PC-9 (cell line): ENCODE measurements at regions not wholly inside any gene's neighbourhood (a gene's known extent, or its start where the extent isn't known, plus 50 kb on each side); places are given as distances from the start of the nearest gene placed in this dataset.

Source experiments
- BruUV-seq: library from RNA; stranded (reverse); fragments of 400-500 nt; replicated peaks from 2 replicates; lab custom pipeline; 2021; lab: Mats Ljungman, UMichigan
- CTCF ChIA-PET: fragments of 300-600 bp; sonication (Branson Sonifier 250); formaldehyde crosslinking; loops from one replicate; lab custom pipeline; 2022; ENCODE audit warnings: antibody characterized with exemption; lab: Charles Lee
- POLR2A ChIA-PET: fragments of 300-600 bp; sonication (Branson Sonifier 250); formaldehyde crosslinking; loops from one replicate; lab custom pipeline; 2022; ENCODE audit warnings: antibody characterized with exemption; ENCODE audit not compliant: unreplicated experiment; lab: Charles Lee
- DNase-seq, 2 experiments: peaks; one replicate each; pipeline versions ENCODE4 v3.0.0 to v3.0.0-alpha.2; 2015 to 2022; ENCODE audit warnings: mixed read lengths in 1 of 2
- H2AFZ ChIP-seq: fragments of 200-600 bp; sonication (generic); 2 replicates; pipeline ENCODE4 v1.8.1; 2017; ENCODE audit warnings: antibody characterized with exemption
- H3F3A ChIP-seq: fragments of 200-600 bp; sonication (generic); 2 replicates; pipeline ENCODE4 v1.8.1; 2017; ENCODE audit warnings: antibody characterized with exemption, mild to moderate bottlenecking, low read depth; ENCODE audit not compliant: insufficient read depth
- H3K27ac ChIP-seq: fragments of 200-600 bp; sonication (generic); 2 replicates; pipeline ENCODE4 v1.6.1; 2016; ENCODE audit warnings: mixed run types
- H3K27me3 ChIP-seq: fragments of 200-600 bp; sonication (generic); 2 replicates; pipeline ENCODE4 v1.6.1; 2016; ENCODE audit warnings: low read depth, mixed run types; ENCODE audit not compliant: insufficient read depth
- H3K36me3 ChIP-seq: fragments of 200-600 bp; sonication (generic); 2 replicates; pipeline ENCODE4 v1.6.1; 2016; ENCODE audit warnings: low read depth, mixed run types
- H3K4me1 ChIP-seq: fragments of 200-600 bp; sonication (generic); replicated peaks from 2 replicates; pipeline ENCODE4 v1.6.1; 2016; ENCODE audit warnings: mixed run types; ENCODE audit not compliant: insufficient read depth
- H3K4me2 ChIP-seq: fragments of 200-600 bp; sonication (generic); 2 replicates; pipeline ENCODE4 v1.6.1; 2017; ENCODE audit warnings: mixed run types
- H3K4me3 ChIP-seq: fragments of 200-600 bp; sonication (generic); 2 replicates; pipeline ENCODE4 v1.6.1; 2016; ENCODE audit warnings: mixed run types
- H3K79me2 ChIP-seq: fragments of 200-600 bp; sonication (generic); 2 replicates; pipeline ENCODE4 v1.6.1; 2017; ENCODE audit warnings: low read depth, mixed run types
- H3K9me2 ChIP-seq: fragments of 200-600 bp; sonication (generic); 2 replicates; pipeline ENCODE4 v1.8.1; 2017; ENCODE audit warnings: mild to moderate bottlenecking; ENCODE audit not compliant: insufficient read depth
- H3K9me3 ChIP-seq: fragments of 200-600 bp; sonication (generic); 2 replicates; pipeline ENCODE4 v1.8.1; 2016; ENCODE audit warnings: low read depth; ENCODE audit not compliant: insufficient read depth
- H4K20me1 ChIP-seq: fragments of 200-600 bp; sonication (generic); 2 replicates; pipeline ENCODE4 v1.8.1; 2017; ENCODE audit not compliant: insufficient read depth
- CTCF ChIP-seq: fragments of 200-600 bp; sonication (generic); conservative IDR thresholded peaks from 2 replicates; pipeline ENCODE4 v1.6.1; 2017; ENCODE audit warnings: mixed run types, antibody characterized with exemption, mild to moderate bottlenecking, moderate library complexity
- EZH2 ChIP-seq: fragments of 200-600 bp; sonication (generic); IDR thresholded peaks from 2 replicates; pipeline ENCODE4 v1.8.0; 2017; ENCODE audit warnings: antibody characterized with exemption, low read depth
- intact Hi-C: fragments of 100-400 bp; cut with micrococcal nuclease; formaldehyde crosslinking; loops from one replicate; pipeline ENCODE4 v1.10.0; 2022; ENCODE audit not compliant: unreplicated experiment

DNA sequence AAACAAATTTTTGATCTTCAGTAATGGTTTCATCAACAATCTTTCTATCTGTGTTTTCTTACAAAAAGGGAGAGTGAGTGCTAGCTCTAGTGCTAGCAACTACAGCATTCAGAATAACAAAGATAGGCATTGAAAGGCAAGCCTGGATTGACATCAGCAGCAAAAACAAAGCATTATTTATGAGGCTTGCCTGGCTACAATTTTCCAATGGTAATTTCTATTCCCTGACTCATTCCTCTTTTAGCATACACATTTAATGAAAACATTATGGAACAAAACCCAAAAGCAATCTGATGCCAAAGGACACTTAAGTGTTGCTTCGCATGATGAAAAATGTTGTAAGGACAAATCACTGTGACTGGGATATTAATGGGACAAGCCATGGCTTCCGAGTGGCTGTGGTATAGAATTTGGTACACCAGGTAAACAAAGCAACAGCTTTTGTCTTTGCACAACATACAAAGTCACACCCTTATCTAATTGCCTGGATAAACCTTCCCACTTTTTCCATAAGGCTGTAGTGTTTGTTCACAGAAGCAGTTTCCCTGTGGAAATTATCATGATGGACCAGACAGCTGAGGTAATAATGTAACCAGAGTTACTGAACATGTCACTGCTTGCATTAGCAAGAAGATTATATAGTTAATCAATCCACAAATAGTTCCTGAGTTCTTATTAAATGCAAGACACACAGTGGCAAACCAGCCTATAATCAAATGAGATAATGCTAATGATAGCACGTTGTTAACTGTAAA is 179.8 kb upstream of the EDIL3 start:
- Histone ChIP-seq H3K79me2 (no peaks in the 10 kb centered on the region), H3K9me2 (no peaks in the 10 kb centered on the region; the same call in 1 of the 2 replicates), H3K27me3 (no peaks in the 10 kb centered on the region), H3F3A (no peaks in the 10 kb centered on the region), H4K20me1 (no peaks in the 10 kb centered on the region), H3K27ac (no peak overlapping the region), H3K9me3 (no peaks in the 10 kb centered on the region), H3K4me1 (no peaks in the 10 kb centered on the region), H3K36me3 (no peaks in the 10 kb centered on the region), H3K4me3 (no peak overlapping the region), H3K4me2 (no peak overlapping the region), H2AFZ (no peak overlapping the region)
- BruUV-seq, result no TSS peak
- intact Hi-C loops, result no loop called here
- ChIA-PET POLR2A (no interaction called here), CTCF (no interaction called here)
- TF ChIP-seq EZH2 (no peak), CTCF (no peak)
- DNase-seq, result no peak

DNA sequence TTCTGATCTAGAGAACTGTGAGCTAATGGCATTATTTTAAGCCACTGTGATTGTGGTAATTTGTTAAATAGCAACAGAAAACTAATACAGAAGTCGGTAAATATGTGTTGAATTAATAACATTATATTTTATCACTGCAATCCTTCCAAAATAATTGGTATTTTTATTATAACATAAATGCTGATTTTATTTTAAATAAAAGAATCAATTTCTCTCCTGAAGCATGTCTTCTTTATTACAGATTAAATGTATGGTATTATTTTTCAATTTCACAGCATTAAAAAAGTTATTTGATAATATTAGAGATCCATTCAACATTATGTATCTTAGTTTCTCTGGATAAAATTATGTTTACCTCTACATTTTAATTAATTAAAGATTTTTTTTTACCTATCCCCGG is 165.5 kb upstream of the EDIL3 start:
- Histone ChIP-seq H3K4me2 (no peak overlapping the region), H3K27me3 (no peaks in the 10 kb centered on the region), H3K9me3 (no peaks in the 10 kb centered on the region), H3K4me1 (no peaks in the 10 kb centered on the region), H3K36me3 (no peaks in the 10 kb centered on the region), H3K79me2 (no peaks in the 10 kb centered on the region), H2AFZ (no peak overlapping the region), H3K4me3 (no peak overlapping the region), H3F3A (no peaks in the 10 kb centered on the region), H3K27ac (no peak overlapping the region), H4K20me1 (no peaks in the 10 kb centered on the region), H3K9me2 (no peaks in the 10 kb centered on the region)
- no TSS peak for BruUV-seq
- TF ChIP-seq CTCF (no peak), EZH2 (no peak)
- intact Hi-C loops, result no loop called here
- CTCF ChIA-PET, result no interaction called here
- POLR2A ChIA-PET, result no interaction called here
- DNase-seq, result no peak

DNA sequence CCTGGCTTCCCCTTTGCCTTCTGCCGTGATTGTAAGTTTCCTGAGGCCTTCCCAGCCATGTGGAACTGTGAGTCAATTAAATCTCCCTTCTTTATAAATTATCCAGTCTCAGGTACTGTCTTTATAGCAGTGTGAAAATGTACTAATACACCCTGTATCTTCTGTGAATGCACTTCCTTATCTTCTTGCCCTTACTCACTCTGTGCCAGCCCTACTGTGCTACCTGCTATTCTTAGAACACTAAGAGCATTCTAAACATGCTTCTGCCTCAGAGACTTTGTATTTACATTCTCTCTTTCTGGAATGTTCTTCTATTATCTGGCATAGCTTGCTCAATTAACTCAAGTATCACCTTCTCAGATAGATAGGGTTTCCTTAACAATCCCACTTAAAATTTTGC is 164.4 kb upstream of the EDIL3 start:
- POLR2A ChIA-PET, result no interaction called here
- no peak overlapping the region for H3K27ac ChIP-seq
- no peaks in the 10 kb centered on the region for H3K27me3 ChIP-seq
- CTCF ChIA-PET, result no interaction called here
- no peaks in the 10 kb centered on the region for H3K79me2 ChIP-seq
- H3K4me1 ChIP-seq, result no peaks in the 10 kb centered on the region
- intact Hi-C loops, result no loop called here
- BruUV-seq, result no TSS peak
- H3K9me2 ChIP-seq, result no peaks in the 10 kb centered on the region
- H3F3A ChIP-seq, result no peaks in the 10 kb centered on the region
- no peaks in the 10 kb centered on the region for H3K36me3 ChIP-seq
- DNase-seq, result no peak
- TF ChIP-seq EZH2, result no peak
- TF ChIP-seq CTCF, result no peak
- no peak overlapping the region for H3K4me2 ChIP-seq
- H3K9me3 ChIP-seq, result no peaks in the 10 kb centered on the region
- no peak overlapping the region for H3K4me3 ChIP-seq
- H2AFZ ChIP-seq, result no peak overlapping the region
- no peaks in the 10 kb centered on the region for H4K20me1 ChIP-seq
